ENCODE measurements at regions not wholly inside any gene's neighbourhood (a gene's known extent, or its start where the extent isn't known, plus 50 kb on each side); places are given as distances from the start of the nearest gene placed in this dataset.

GRCh38 chr6:106739387-106739786, 110.0 kb downstream of the QRSL1 start:
- 0 out of 2 replicates have a peak, but pooled peaks cover 2% of the 10 kb centered on the region for H3K9me3 ChIP-seq
- BruUV-seq (replicated peaks) = no TSS peak
- CTCF ChIA-PET = no interaction called here
- H3K27me3 ChIP-seq (replicated peaks; ENCODE audit: control insufficient read depth, insufficient read depth, low read length) = no peaks in the 10 kb centered on the region
- H3K4me1 ChIP-seq = no peaks in the 10 kb centered on the region
- no peaks in the 10 kb centered on the region for H3K36me3 ChIP-seq (ENCODE audit: control insufficient read depth, insufficient read depth, low read length)
- POLR2A ChIA-PET = no interaction called here
- Mint-ChIP-seq H3K27ac (ENCODE audit: unreplicated experiment) (no peak overlapping the region), H3K4me3 (ENCODE audit: unreplicated experiment) (no peak overlapping the region), H3K27me3 (ENCODE audit: insufficient read depth, unreplicated experiment) (no peaks in the 10 kb centered on the region), H3K4me1 (ENCODE audit: low read depth, unreplicated experiment) (peaks cover 8% of the 10 kb centered on the region), H3K9me3 (ENCODE audit: unreplicated experiment) (peaks cover 21% of the 10 kb centered on the region), H3K36me3 (ENCODE audit: insufficient read depth, unreplicated experiment) (no peaks in the 10 kb centered on the region)
- intact Hi-C loops (cut with micrococcal nuclease; ENCODE audit: unreplicated experiment) = no loop called here
- H3K4me3 ChIP-seq (ENCODE audit: low read depth, low read length) = no peak overlapping the region
- no peak for DNase-seq
- no peak for TF ChIP-seq CTCF (IDR thresholded peaks at IDR 0.05; ENCODE audit: insufficient read depth in 1 of 2, low read depth in 1 of 2, low read length in 1 of 2, severe bottlenecking in 1 of 2, unreplicated experiment in 1 of 2)

- no peak for DNase-seq
- Mint-ChIP-seq H3K27me3 (ENCODE audit: insufficient read depth, unreplicated experiment) (no peaks in the 10 kb centered on the region), H3K4me3 (ENCODE audit: unreplicated experiment) (no peak overlapping the region), H3K4me1 (ENCODE audit: low read depth, unreplicated experiment) (peaks cover 11% of the 10 kb centered on the region), H3K9me3 (ENCODE audit: unreplicated experiment) (peaks cover 8% of the 10 kb centered on the region), H3K36me3 (ENCODE audit: insufficient read depth, unreplicated experiment) (no peaks in the 10 kb centered on the region), H3K27ac (ENCODE audit: unreplicated experiment) (no peak overlapping the region)
- TF ChIP-seq CTCF (IDR thresholded peaks at IDR 0.05; ENCODE audit: insufficient read depth in 1 of 2, low read depth in 1 of 2, low read length in 1 of 2, severe bottlenecking in 1 of 2, unreplicated experiment in 1 of 2) = no peak
- Histone ChIP-seq H3K4me3 (ENCODE audit: low read depth, low read length) (no peak overlapping the region), H3K4me1 (no peaks in the 10 kb centered on the region), H3K27me3 (replicated peaks; ENCODE audit: control insufficient read depth, insufficient read depth, low read length) (no peaks in the 10 kb centered on the region), H3K36me3 (ENCODE audit: control insufficient read depth, insufficient read depth, low read length) (no peaks in the 10 kb centered on the region), H3K9me3 (0 out of 2 replicates have a peak, but pooled peaks cover 2% of the 10 kb centered on the region)
- POLR2A ChIA-PET = no interaction called here
- intact Hi-C loops (cut with micrococcal nuclease; ENCODE audit: unreplicated experiment) = no loop called here
- CTCF ChIA-PET = no interaction called here
- no TSS peak for BruUV-seq (replicated peaks)
These were observed 107.1 kb downstream of the QRSL1 start for GRCh38 chr6:106736502-106736901.

GRCh38 chr6:106735828-106736227, 106.5 kb downstream of the QRSL1 start:
- BruUV-seq (replicated peaks) = no TSS peak
- H3K27ac Mint-ChIP-seq (ENCODE audit: unreplicated experiment) = no peak overlapping the region
- H3K27me3 Mint-ChIP-seq (ENCODE audit: insufficient read depth, unreplicated experiment) = no peaks in the 10 kb centered on the region
- POLR2A ChIA-PET = no interaction called here
- TF ChIP-seq CTCF (IDR thresholded peaks at IDR 0.05; ENCODE audit: insufficient read depth in 1 of 2, low read depth in 1 of 2, low read length in 1 of 2, severe bottlenecking in 1 of 2, unreplicated experiment in 1 of 2) = no peak
- H3K4me1 Mint-ChIP-seq (ENCODE audit: low read depth, unreplicated experiment) = peaks cover 17% of the 10 kb centered on the region
- intact Hi-C loops (cut with micrococcal nuclease; ENCODE audit: unreplicated experiment) = no loop called here
- no peaks in the 10 kb centered on the region for H3K36me3 Mint-ChIP-seq (ENCODE audit: insufficient read depth, unreplicated experiment)
- Histone ChIP-seq H3K4me1 (no peaks in the 10 kb centered on the region), H3K9me3 (0 out of 2 replicates have a peak, but pooled peaks cover 2% of the 10 kb centered on the region), H3K4me3 (ENCODE audit: low read depth, low read length) (no peak overlapping the region), H3K27me3 (replicated peaks; ENCODE audit: control insufficient read depth, insufficient read depth, low read length) (no peaks in the 10 kb centered on the region), H3K36me3 (ENCODE audit: control insufficient read depth, insufficient read depth, low read length) (no peaks in the 10 kb centered on the region)
- DNase-seq = no peak
- peaks cover 8% of the 10 kb centered on the region for H3K9me3 Mint-ChIP-seq (ENCODE audit: unreplicated experiment)
- no peak overlapping the region for H3K4me3 Mint-ChIP-seq (ENCODE audit: unreplicated experiment)
- CTCF ChIA-PET = no interaction called here

Measured in Caco-2 (cell line).